ENCODE measurements at regions not wholly inside any gene's neighbourhood (a gene's known extent, or its start where the extent isn't known, plus 50 kb on each side); places are given as distances from the start of the nearest gene placed in this dataset.

DNA sequence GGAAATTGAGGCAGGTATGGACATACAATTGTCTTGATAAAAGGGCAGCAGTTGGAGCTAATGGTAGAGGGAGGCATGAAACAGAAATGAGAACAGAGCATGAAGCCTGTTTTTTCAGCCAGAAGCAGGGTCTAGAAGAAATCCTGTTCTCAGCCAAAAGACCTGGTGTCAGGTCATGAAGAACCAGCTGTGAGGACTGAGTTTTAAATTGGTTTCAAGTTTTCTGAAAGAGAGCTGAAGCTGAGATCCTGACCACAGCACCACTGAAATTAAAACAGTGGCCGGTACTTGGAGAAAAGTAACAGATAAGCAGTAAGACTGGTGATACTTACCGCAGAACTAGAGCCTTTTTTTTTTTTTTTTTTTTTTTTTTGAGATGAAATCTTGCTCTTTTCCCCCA lies 283.8 kb upstream of the BMP2 start:
- DNase-seq: no peak

DNA sequence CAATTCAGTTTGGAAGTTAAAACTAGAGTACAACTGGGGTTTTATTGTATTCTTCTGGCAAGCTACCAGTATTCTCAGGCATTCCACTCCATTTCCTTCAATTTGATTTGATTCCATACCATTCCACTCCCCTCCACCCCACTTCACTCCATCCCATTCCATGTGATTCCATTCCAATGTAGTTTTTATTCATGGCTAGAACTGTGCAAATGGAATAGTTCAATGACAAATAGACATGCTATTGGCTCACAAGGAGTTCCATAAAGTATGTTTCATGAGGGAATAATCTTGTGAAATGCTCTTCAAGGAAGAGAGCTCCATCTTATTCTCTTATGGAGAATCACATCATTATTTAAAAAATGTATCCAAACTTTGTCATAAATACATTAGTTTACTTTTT lies 285.0 kb upstream of the BMP2 start:
- DNase-seq: no peak

DNA sequence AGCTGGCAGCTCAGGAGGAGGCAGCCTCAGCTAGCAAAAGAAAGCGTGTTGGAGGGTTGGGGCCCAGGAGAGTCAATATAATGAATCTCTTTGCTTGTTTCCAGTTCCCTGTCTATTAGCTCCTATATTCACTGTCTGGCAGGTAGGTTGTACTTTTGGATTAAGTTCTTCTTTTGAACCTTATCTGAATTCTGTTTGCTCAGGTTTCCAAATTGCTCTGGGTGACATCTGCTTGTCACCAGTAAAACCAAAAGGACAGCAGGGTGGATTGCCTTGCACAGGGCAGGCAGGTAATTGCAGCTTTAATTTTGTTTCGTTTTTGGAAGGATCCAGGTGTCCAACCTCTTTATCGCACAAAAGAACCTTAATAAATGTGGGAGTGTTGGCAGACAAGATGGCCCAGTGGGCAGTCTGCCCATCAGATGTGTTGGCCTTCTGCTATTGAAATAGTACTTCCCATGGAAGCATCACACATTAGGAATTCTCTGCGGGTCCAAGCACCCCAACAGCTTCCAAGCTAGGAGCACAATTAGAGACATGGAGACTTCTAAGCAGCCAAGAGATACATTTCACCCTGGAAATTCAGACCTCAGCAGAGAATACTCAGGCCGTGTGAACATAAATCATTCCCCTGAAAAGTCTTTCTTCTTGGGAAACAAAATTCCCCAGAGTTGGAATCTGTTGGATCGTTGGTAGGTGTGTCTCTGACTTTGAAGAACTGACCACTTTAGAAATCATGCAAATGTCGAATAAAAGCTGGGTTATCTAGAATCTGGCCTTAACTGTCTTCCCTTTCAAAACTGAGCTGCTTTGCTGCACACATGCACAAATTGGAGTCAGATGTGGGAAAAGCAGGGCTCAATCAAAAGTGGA lies 286.9 kb upstream of the BMP2 start:
- no peak for DNase-seq

DNA sequence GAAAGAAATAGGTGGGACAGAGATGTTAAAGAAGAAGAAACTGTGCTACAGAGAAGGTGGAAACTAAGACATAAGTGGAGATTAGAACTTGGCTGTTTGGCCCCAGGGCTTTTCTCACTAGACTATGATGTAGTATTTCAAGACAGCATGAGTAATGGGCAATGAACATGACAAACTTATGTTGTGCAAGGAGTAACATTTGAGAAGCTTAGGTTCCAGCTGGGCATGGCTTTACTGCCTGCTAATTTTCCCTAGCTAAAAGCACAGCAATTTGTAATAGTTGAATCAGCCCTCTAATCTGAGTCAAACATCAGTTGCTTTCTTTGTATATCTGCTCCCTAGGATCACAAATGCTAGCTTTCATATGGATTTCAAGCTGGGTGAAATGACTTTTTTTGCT lies 294.3 kb upstream of the BMP2 start:
- no peak for DNase-seq

DNA sequence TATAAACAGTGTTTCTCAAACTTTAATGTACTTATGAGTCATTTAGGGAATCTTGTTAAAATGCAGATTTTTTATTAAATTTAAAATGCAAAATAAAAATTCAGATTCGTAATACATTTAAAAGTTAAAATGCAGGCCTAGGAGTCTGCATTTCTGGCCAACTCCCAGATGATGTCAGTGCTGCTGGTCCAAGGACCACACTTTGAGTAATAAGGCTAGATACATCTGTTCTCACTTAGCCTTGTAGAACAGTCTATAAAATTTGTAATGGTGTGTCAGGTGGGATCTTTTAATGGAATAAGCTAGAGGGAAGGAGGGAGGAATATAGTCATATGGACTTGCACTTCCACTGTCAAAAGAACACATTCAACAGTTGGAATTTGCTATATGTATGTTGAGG lies 295.6 kb upstream of the BMP2 start:
- DNase-seq: no peak

DNA sequence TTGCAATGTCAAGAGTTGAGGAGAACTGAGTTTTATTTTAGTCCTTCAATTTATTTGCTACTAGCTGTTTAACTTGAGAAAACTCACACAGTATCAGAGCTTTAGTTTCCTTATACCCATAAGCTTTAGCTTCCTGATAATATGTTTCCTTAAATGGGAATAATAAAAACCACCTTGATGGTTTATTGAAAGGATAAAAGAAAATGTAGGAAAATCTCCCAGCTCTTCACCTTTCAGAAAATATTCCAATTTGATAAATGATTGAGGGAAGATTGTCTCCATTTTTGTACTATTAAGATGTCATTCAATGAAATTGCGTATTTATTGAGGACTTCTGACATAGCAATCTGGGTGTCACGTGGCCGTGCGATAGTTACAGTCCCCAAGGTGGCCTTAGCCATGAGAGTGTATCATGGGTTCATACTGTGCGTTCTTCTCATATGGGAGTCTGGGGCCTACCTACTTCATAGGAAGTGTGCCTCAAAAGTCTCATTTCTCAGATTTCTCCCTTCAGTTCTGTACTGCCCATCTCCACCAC lies 296.3 kb upstream of the BMP2 start:
- no peak for DNase-seq

DNA sequence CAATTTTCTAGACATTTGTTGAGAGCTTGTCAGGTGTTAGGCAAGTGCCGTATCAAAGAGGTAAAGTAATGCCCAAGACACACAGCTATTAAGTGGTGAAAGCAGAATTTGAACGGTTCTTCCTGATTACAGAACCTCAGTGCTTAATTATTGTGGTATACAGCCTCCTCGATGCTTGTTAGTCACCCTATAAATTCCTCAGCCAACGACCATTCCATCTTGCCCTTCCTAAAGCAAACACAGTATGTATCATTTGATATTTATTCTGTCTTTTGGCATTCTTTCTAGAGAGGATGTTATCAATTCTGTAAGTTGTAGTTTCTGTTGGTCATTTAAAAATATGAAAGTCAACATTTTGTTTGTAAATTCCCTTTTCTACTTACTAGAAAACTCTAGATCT lies 297.8 kb upstream of the BMP2 start:
- no peak for DNase-seq

DNA sequence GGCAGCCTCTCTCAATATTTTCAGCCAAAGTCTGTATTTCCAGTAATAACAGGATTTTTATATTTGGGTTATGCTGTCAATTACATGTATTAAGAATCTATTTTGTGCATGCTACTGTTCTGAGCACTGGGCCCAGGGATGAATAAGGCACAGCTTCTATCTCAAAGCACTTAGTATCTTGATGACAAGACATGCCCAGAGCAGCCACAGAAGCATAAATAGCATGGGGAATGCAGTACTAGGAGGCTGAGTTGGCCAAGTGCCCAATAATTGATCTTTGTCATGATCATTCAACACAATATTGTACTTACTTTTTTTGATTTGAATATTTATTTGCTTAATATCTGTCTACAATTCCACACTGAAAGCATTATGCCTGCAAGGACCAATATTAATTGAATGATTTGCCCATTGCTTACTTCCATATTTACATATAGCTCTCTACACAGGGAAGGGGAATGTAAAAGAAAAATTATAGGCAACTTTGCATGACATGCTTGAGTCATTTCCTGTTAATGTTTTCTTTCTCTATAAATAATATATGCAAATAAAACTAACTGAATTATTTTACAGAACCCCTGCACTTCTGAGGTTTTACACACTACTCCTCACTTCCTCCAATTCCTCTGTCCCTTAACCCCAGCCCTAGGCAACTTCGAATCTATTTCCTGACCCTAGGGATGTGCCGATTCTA lies 298.9 kb upstream of the BMP2 start:
- no peak for DNase-seq

DNA sequence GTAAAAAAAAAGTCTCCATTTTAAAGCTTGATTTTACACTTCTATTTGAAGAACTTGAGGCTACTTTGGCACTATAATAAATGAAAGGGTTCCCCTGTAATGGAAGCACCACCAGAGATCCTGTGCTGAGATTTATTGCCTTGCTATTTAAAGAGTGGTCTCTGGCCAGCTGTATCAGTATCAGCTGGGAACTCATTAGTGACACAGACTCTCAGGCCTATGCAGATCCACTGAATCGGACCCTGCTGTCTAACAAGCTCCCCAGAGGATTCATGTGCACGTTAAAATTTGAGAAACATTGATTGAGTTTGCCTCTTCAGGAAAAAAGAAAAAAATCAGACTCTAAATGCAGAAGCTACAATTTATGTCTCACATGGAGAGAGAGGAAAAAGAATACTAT lies 299.9 kb upstream of the BMP2 start:
- no peak for DNase-seq

DNA sequence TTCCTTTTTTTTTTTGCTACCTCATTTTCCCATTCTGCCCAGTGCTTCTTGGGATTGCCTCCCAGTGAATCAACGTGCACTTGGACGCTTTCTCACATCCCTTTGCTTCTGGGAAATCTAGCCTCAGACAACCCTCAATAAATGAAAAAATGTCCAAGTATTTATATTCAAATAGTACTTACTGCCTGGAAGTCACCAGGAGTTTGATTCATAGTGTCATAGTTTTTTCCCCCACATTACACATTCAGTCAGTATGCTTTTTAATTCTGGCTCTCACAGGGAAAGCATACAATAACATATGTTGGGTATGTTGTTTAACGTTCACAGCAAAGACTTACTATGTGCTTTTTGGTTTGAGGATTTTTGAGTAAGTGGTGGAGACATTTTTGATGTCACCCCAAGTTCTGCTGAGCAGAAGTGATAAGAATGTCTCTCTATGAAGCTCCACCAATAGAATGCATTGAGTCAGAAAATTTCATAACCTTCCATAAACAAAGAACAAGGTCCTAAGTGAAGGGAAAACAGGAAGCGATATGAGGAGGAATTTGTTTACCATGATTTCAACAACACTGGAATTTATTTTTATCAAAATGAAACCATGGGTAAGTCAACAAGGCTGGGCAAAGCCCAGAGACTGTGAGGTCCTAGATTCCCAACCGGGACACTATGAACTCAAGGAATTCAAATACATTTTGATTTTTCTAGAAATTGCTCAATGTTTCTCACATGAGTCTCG lies 301.2 kb upstream of the BMP2 start:
- DNase-seq: no peak

DNA sequence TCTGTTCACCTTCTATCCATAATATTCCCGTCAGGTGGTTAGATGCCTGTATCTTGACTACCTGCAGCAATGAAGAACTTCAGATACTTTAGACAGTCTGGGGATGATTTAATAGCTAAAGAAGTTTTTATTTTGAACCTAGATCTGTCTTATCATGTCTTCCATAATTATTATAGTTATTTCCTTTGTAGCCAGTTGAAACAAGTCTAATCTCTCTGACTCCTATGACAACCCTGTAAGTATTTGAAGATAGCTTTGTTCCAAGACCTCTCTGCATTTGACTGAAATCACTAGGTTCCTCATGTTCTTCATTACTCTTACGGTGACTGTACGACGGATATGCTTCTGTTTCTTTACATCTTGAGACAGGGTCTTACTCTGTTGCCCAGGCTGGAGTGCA lies 316.6 kb upstream of the BMP2 start:
- DNase-seq: no peak

DNA sequence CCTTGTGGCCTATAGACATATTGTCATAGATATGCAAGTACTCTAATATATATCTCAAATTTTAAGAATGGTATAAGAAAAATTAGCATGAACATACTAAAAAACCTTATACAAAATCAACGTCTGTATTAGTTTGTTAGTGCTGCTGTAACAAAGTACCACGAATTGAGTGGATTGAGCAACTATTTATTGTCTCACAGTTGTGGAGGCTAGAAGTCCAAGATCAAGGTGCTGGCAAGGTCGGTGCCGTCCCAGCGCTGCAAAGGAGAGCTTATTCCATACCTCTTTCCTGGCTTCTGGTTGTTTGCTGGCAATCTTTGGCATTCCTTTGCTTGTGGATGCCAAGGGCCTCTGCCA lies 317.6 kb upstream of the FERMT1 start:
- DNase-seq: no peak

DNA sequence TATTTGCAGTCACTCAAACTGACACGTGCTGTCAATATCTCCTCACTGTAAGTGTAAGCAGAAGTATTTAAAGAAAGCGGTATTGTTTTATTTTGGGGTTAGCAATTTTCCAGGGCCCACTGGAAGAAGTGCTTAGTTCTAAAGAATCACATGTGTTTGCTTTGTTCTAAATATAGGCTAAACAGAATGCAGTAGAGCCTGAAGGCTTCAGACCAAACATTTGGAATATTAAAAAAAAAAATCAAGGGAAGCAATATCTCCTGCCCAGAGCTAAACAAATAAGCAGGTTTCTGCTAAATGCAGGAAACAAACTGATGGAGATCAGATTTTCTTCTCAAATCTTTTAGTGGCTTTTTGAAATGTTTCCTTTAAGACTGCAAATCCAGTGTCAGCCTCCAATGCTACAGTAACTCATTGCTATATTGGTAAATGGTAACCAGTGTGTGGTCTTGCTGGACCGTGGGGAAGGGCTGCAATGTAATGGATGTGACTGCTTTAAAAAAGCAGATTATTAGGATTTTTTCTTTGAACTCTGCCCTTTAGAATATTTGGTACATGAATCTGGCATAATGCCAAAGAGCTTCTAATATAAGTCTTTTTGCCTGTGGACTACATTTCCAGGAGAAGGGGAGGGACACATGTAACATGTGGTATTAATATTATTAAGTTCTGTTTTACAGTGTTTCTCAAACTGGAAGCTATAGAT lies 317.1 kb upstream of the FERMT1 start:
- DNase-seq: no peak

DNA sequence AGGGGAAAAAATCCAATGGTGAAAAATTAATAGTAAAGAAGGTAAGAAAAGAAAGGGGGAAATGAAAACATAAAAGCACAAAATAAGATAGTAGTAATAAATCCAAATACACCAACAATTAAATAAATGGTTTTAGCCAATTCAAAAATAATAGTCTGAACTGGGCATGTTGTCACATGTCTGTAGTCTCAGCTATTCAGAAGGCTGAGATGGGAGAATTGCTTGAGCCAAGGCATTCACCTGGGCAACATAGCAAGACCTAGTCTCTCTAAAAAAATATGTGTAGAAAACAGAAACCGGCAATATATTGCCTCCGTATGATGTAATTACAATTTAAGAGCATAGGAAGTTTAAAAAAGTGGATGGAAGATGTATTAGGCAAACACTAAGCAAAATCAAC lies 311.3 kb upstream of the FERMT1 start:
- no peak for DNase-seq

DNA sequence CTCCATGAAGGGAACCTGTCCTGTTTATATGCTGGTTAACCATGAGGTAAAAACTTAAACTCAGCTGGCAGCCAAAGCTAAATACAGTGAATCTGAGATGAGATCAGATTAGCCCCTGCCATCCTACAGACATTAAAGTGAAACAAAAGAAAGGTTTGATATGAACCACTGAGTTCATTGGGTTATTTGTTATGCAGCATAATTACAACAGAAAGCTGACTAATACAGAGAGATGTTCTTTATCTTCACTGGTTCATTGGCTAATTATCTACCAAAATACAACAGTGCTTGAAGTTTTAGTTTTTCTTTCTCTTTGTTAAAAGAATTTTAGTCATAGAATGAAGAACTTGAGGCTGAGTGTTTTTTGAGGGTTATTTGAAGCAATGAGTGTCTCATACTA lies 307.6 kb upstream of the FERMT1 start:
- DNase-seq: no peak

DNA sequence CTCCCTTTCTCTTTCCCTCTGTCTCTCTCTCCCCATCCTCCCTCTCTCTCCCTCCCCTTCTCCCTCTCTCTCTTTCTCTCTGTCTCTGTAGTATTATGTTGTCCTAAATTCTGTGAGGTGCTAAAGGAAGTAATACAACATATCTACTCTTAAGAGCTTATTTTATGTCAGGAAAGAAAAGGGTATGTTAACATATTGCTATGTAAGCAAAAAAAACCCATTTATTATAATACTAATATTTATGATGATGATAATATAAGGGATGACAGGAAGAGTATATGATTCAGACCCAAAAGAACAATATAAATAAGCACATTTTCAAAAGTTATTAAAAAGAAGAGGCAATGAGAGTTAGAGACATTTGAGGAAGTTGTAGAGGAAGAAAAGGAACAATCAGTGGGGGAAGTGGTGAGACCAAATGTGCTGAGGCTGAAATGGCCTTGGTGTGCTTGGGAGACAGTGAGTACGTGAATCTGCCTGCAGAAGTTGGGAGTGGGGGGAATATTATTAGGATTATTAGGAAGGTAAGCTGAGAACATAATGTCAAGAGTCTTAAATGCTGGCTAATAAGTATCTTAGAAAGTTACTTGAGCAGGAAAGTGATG lies 303.6 kb upstream of the FERMT1 start:
- DNase-seq: no peak

DNA sequence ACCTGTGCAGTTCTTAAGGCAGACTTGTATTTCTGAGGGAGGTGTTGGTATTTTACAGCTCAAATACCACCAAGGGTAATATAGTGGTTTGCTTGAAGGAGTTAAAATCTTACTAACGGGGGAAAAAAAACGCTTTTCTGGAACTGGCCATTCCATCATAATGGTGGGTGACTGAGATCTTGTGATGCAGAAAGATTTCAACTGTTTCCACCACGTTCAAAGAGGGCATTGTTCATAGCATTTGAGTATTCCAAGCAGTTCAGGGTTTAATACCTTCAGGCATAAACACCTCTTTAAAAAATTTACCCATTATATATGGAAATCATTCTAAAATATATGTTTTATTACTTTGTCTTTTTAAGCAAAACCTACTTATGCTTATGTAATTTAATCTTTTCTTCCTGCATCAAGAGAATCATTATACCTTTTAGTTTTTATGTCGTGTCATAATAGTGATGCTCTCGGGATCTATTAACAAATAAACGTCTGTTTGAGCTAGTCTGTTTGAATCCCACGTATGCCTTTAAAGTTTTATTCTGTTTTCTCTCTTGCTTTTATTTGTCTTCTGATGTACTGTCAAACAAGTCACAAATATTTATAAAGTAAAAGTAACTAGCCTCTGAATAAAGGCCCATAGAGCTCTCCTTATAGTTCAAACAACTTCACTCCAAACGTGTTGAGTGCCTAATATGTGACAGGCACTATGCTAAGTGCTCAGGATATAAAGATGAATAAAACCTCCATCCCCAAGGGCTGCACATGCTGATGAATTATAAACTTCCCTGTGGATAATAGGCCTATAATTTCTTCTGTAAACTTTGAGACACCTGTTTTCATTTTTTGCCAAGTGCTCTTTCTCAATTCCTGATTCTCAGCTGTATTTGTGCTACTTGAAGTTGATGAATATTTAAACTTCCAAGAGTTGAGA lies 298.8 kb upstream of the FERMT1 start:
- DNase-seq: no peak

DNA sequence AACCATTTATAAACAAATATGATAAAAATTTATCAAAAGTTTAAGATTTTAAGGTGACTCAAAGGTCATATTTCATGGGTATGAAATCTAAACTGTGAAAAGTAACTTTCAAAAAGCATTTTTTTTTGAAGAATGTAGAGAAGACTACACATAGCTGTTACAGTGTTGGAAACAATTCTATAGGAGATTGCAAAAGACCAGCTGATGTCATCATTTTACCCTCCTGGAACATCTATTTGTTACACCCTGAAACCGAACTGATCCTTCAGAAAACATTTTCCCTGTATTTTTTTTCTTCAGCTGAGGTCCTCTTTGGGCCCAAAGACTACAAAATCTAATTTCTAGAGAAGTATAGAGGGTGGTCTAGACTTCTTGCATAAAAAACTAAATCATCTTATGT lies 297.5 kb upstream of the FERMT1 start:
- no peak for DNase-seq

DNA sequence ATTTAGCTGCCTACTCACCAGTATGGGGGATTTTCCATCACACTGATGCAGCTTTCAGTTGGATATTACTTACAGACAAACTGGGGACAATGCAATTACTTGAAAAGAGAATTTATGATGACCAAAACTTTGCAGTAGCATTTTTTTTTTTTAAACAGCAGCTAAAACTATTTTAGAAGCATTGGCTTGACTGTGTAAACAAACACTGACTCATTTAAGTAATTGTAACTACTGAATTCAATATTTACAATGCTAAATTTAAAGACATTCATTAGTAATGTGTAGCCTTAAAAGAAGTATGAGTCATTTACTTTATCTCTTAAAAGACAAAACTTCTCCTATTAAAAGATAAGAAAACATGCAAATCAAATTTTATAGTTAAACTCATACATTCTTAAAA lies 295.9 kb upstream of the FERMT1 start:
- no peak for DNase-seq

DNA sequence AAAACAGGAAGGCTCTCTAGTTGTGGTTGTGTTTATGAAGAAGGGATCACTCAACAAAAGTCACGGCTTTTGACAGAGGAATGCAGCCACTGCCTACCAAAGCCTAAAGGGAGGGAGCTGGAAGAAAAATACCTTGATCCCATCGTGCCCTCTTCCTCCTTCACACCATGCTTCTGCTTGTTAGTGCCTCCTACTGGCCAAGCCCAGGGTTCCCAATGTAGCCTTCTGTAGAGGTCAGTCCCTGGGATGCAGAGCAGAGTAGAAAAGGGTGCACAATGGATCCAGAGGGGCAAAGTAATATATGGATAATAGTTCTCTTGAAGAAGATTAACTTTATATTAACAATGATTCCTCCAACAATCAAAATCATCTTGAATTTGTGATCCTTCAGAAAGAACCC lies 293.5 kb upstream of the FERMT1 start:
- no peak for DNase-seq

DNA sequence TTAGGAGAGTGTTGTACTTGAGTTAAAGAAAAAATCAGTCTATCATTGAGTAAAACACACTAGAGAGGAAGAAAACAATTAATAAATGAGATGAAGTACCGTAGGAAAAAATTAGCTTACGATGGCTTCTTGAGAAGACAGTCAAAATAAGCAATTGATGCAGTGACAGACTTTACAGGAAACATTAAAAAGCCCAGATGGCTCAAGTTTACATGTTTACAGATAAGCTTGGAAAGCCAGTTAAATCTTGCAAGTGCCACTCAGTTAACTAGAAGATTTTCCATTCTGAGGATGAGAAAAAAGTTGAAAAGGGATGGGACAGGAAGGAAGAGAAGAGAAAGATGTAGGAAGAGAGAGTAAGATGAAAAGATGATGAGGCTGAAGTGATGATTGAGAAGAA lies 288.8 kb upstream of the FERMT1 start:
- no peak for DNase-seq

DNA sequence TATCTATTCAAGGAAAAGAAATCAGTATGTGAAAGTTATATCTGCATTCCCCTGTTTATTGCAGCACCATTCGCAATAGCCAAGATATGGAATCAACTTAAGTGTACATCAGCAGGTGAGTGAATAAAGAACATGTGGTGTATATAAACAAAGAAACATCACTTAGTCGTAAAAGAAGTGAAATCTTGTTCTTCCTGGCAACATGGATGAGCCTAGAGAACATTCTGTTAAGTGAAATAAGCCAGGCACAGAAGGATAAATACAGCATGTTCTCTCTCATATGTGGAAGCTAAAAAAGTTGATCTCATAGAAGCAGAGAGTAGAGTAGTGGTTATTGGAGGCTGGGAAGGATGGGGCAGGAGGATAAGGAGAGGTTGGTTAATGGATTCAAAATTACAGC lies 287.9 kb upstream of the FERMT1 start:
- DNase-seq: no peak
